ENCODE measurements at regions not wholly inside any gene's neighbourhood (a gene's known extent, or its start where the extent isn't known, plus 50 kb on each side); places are given as distances from the start of the nearest gene placed in this dataset.

- no peak for TF ChIP-seq POLR2AphosphoS5 (IDR thresholded peaks at IDR 0.05; ENCODE audit: low read depth, low read length)
- no peak for TF ChIP-seq TAF1 (IDR thresholded peaks at IDR 0.05; ENCODE audit: borderline replicate concordance, insufficient read depth, low read length)
- TF ChIP-seq REST (IDR thresholded peaks at IDR 0.05; ENCODE audit: insufficient read depth in 1 of 2, low read depth in 2 of 2, low read length in 2 of 2) = no peak
- TF ChIP-seq SIN3A (IDR thresholded peaks at IDR 0.05; ENCODE audit: borderline replicate concordance, insufficient read depth, low read length) = no peak
- no peak for TF ChIP-seq FOXP2 (optimal IDR thresholded peaks at IDR 0.05; ENCODE audit: borderline replicate concordance, extremely low read depth, extremely low read length, insufficient read depth)
Measured at GRCh38 chr18:67650686-67651385, 134.3 kb upstream of the DSEL start.
